Vagina (tissue), 2 donors: ENCODE measurements at regions not wholly inside any gene's neighbourhood (a gene's known extent, or its start where the extent isn't known, plus 50 kb on each side); places are given as distances from the start of the nearest gene placed in this dataset.

Source experiments
- DNase-seq, 2 donors: peaks; one replicate each; pipeline ENCODE4 v3.0.0-alpha.2; 2017; ENCODE audit errors: extremely low spot score in 2 of 2
- H3K27ac ChIP-seq: fragments of 200-600 bp; sonication (generic); one replicate; pipeline ENCODE4 v1.5.1; 2019
- H3K27me3 ChIP-seq: fragments of 200-600 bp; sonication (generic); one replicate; pipeline ENCODE4 v1.5.1; 2019
- H3K36me3 ChIP-seq, 2 donors: fragments of 200-600 bp; sonication (generic); one replicate each; pipeline ENCODE4 v1.5.1; 2017 to 2019
- H3K4me1 ChIP-seq: fragments of 200-600 bp; sonication (generic); one replicate; pipeline ENCODE4 v1.5.1; 2019
- H3K4me3 ChIP-seq, 2 donors: fragments of 200-600 bp; sonication (generic); 1 replicate in 1 of 2; 2 replicates in 1 of 2; pipeline ENCODE4 v1.5.1; 2016 to 2019
- H3K9me3 ChIP-seq: fragments of 200-600 bp; sonication (generic); one replicate; pipeline ENCODE4 v1.5.1; 2019
- CTCF ChIP-seq, 3 experiments: fragments of 450-650 bp in 2 of 3; fragments of 200-600 bp in 1 of 3; sonication (generic) in 1 of 3; IDR thresholded peaks; one replicate each; pipeline ENCODE4 v1.5.1; 2017 to 2019; ENCODE audit warnings: antibody characterized with exemption in 3 of 3, mild to moderate bottlenecking in 2 of 3, moderate library complexity in 2 of 3
- POLR2A ChIP-seq, 2 donors: fragments of 450-650 bp; IDR thresholded peaks; one replicate each; pipeline ENCODE4 v1.6.1; 2017; ENCODE audit warnings: antibody characterized with exemption in 2 of 2, mild to moderate bottlenecking in 2 of 2, moderate library complexity in 2 of 2
- POLR2AphosphoS5 ChIP-seq, 2 donors: sonication (generic); formaldehyde crosslinking; IDR thresholded peaks; one replicate each; pipeline ENCODE4 v1.9.0; 2017; ENCODE audit warnings: antibody characterized with exemption in 2 of 2, mild to moderate bottlenecking in 2 of 2, low read depth in 1 of 2; ENCODE audit not compliant: insufficient read depth in 1 of 2
- intact Hi-C: fragments of 100-400 bp; cut with DNase I; formaldehyde crosslinking; loops from one replicate; pipeline ENCODE4 v1.15.1; 2023

GRCh38 chr14:55900749-55901148, 217.5 kb upstream of the PELI2 start:
- Histone ChIP-seq H3K4me3 (no peak overlapping the region), H3K4me1 (no peaks in the 10 kb centered on the region), H3K27me3 (no peaks in the 10 kb centered on the region), H3K27ac (no peak overlapping the region), H3K9me3 (no peaks in the 10 kb centered on the region), H3K36me3 (no peaks in the 10 kb centered on the region)
- no peak for DNase-seq
- TF ChIP-seq POLR2AphosphoS5 (IDR thresholded peaks at IDR 0.05; ENCODE audit: insufficient read depth in 1 of 2, low read depth in 1 of 2) (no peak), POLR2A (IDR thresholded peaks at IDR 0.05) (no peak), CTCF (IDR thresholded peaks at IDR 0.05) (no peak)
- intact Hi-C loops, result no loop called here

- no peaks in the 10 kb centered on the region for H3K36me3 ChIP-seq
- no peaks in the 10 kb centered on the region for H3K4me1 ChIP-seq
- intact Hi-C loops, result no loop called here
- H3K27me3 ChIP-seq, result no peaks in the 10 kb centered on the region
- no peaks in the 10 kb centered on the region for H3K9me3 ChIP-seq
- TF ChIP-seq POLR2A (IDR thresholded peaks at IDR 0.05) (no peak), CTCF (IDR thresholded peaks at IDR 0.05) (no peak), POLR2AphosphoS5 (IDR thresholded peaks at IDR 0.05; ENCODE audit: insufficient read depth in 1 of 2, low read depth in 1 of 2) (no peak)
- H3K27ac ChIP-seq, result no peak overlapping the region
- no peak overlapping the region for H3K4me3 ChIP-seq
- DNase-seq, result no peak
These were observed 216.9 kb upstream of the PELI2 start for GRCh38 chr14:55901291-55901690.

GRCh38 chr14:55902241-55902640, 216.0 kb upstream of the PELI2 start:
- Histone ChIP-seq H3K9me3 (no peaks in the 10 kb centered on the region), H3K36me3 (no peaks in the 10 kb centered on the region), H3K27me3 (no peaks in the 10 kb centered on the region), H3K27ac (no peak overlapping the region), H3K4me3 (no peak overlapping the region), H3K4me1 (no peaks in the 10 kb centered on the region)
- TF ChIP-seq POLR2A (IDR thresholded peaks at IDR 0.05), result no peak
- no peak for TF ChIP-seq CTCF (IDR thresholded peaks at IDR 0.05)
- no peak for DNase-seq
- intact Hi-C loops, result no loop called here

- intact Hi-C loops, result no loop called here
- no peak for TF ChIP-seq CTCF (IDR thresholded peaks at IDR 0.05)
These were observed 214.1 kb upstream of the PELI2 start for GRCh38 chr14:55904086-55904485.

GRCh38 chr14:55908106-55908505, 210.1 kb upstream of the PELI2 start:
- Histone ChIP-seq H3K4me1 (no peaks in the 10 kb centered on the region), H3K27ac (no peak overlapping the region), H3K4me3 (no peak overlapping the region), H3K36me3 (no peaks in the 10 kb centered on the region), H3K27me3 (no peaks in the 10 kb centered on the region), H3K9me3 (no peaks in the 10 kb centered on the region)
- TF ChIP-seq CTCF (IDR thresholded peaks at IDR 0.05) (no peak), POLR2A (IDR thresholded peaks at IDR 0.05) (no peak), POLR2AphosphoS5 (IDR thresholded peaks at IDR 0.05; ENCODE audit: insufficient read depth in 1 of 2, low read depth in 1 of 2) (no peak)
- intact Hi-C loops, result no loop called here
- DNase-seq, result no peak

More at GRCh38 chr14:55904086-55904485, 214.1 kb upstream of the PELI2 start:
- Histone ChIP-seq H3K36me3 (no peaks in the 10 kb centered on the region), H3K27ac (no peak overlapping the region), H3K27me3 (no peaks in the 10 kb centered on the region), H3K4me3 (no peak overlapping the region), H3K9me3 (no peaks in the 10 kb centered on the region), H3K4me1 (no peaks in the 10 kb centered on the region)
- no peak for DNase-seq
